ENCODE measurements at regions not wholly inside any gene's neighbourhood (a gene's known extent, or its start where the extent isn't known, plus 50 kb on each side); places are given as distances from the start of the nearest gene placed in this dataset.

DNA sequence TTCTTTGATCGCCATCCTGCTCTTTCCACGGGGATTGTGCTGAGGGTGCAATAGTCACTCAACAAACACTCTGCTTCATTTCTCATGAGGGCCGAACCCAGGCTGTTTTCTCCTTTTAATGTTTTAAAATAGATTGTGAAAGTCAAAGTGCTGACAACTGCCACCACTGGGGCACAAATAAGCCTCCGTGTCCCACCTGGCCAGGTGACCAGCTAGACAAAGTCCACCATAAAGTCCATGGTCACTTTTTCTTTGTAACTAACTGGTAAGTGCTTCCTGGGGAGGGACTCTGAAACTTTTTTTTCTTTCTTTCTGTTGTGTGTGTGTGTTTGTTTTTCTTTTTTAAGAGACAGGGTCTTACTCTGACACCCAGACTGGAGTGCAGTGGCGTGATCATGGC lies 219.8 kb downstream of the LY86 start:
- no peak overlapping the region for H3K27ac ChIP-seq (ENCODE audit: low read depth, low read length, poor library complexity, severe bottlenecking)
- TF ChIP-seq, protein P1, sequence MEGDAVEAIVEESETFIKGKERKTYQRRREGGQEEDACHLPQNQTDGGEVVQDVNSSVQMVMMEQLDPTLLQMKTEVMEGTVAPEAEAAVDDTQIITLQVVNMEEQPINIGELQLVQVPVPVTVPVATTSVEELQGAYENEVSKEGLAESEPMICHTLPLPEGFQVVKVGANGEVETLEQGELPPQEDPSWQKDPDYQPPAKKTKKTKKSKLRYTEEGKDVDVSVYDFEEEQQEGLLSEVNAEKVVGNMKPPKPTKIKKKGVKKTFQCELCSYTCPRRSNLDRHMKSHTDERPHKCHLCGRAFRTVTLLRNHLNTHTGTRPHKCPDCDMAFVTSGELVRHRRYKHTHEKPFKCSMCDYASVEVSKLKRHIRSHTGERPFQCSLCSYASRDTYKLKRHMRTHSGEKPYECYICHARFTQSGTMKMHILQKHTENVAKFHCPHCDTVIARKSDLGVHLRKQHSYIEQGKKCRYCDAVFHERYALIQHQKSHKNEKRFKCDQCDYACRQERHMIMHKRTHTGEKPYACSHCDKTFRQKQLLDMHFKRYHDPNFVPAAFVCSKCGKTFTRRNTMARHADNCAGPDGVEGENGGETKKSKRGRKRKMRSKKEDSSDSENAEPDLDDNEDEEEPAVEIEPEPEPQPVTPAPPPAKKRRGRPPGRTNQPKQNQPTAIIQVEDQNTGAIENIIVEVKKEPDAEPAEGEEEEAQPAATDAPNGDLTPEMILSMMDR (conservative IDR thresholded peaks at IDR 0.05; ENCODE audit: low read depth, low read length): no peak
- no peak overlapping the region for H3K4me3 ChIP-seq (ENCODE audit: low read depth, low read length, poor library complexity, severe bottlenecking)
- H3K36me3 ChIP-seq (ENCODE audit: insufficient read depth, low read length, poor library complexity, severe bottlenecking): no peaks in the 10 kb centered on the region
- no TSS peak for BruUV-seq (replicated peaks)
- H3K9me3 ChIP-seq (ENCODE audit: low read depth, low read length, poor library complexity, severe bottlenecking): no peaks in the 10 kb centered on the region
- no peak for DNase-seq (ENCODE audit: low spot score)
- ChIA-PET CTCF (no interaction called here), POLR2A (ENCODE audit: low non-redundant PET) (no interaction called here)
- H3K4me1 ChIP-seq (ENCODE audit: insufficient read depth, low read length, poor library complexity, severe bottlenecking): peaks cover 15% of the 10 kb centered on the region
- intact Hi-C loops (cut with micrococcal nuclease; ENCODE audit: unreplicated experiment): no loop called here
- H3K27me3 ChIP-seq (replicated peaks; ENCODE audit: insufficient read depth, low read depth, low read length, poor library complexity): no peaks in the 10 kb centered on the region

DNA sequence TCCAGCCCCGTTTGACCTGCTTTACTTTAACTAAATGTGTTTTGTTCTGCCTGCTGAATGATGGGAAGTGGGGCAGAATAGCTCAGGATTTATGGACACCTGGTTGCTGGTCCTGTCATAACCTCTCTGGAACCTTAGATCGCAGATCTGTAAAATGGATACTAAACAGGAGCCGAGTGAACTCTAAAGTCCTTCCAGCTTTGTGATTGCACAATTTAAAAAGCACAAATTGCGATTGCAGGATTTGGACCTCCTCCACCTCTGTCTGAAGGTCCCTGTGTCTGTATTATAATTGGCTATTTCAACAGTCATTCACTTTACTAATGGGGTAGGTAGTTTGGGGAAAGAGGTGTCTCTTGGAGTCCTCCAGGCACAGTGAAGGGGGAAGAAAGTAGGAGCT lies 220.4 kb downstream of the LY86 start:
- no TSS peak for BruUV-seq (replicated peaks)
- no peak overlapping the region for H3K27ac ChIP-seq (ENCODE audit: low read depth, low read length, poor library complexity, severe bottlenecking)
- H3K9me3 ChIP-seq (ENCODE audit: low read depth, low read length, poor library complexity, severe bottlenecking): no peaks in the 10 kb centered on the region
- intact Hi-C loops (cut with micrococcal nuclease; ENCODE audit: unreplicated experiment): no loop called here
- peaks cover 15% of the 10 kb centered on the region for H3K4me1 ChIP-seq (ENCODE audit: insufficient read depth, low read length, poor library complexity, severe bottlenecking)
- no peaks in the 10 kb centered on the region for H3K27me3 ChIP-seq (replicated peaks; ENCODE audit: insufficient read depth, low read depth, low read length, poor library complexity)
- no peak overlapping the region for H3K4me3 ChIP-seq (ENCODE audit: low read depth, low read length, poor library complexity, severe bottlenecking)
- TF ChIP-seq, protein P1 (conservative IDR thresholded peaks at IDR 0.05; ENCODE audit: low read depth, low read length): no peak
- no peak for TF ChIP-seq EZH2 (IDR thresholded peaks at IDR 0.05; ENCODE audit: borderline replicate concordance, low read depth, low read length, poor library complexity, severe bottlenecking)
- ChIA-PET CTCF (no interaction called here), POLR2A (ENCODE audit: low non-redundant PET) (no interaction called here)
- H3K36me3 ChIP-seq (ENCODE audit: insufficient read depth, low read length, poor library complexity, severe bottlenecking): no peaks in the 10 kb centered on the region
- no peak for DNase-seq (ENCODE audit: low spot score)

DNA sequence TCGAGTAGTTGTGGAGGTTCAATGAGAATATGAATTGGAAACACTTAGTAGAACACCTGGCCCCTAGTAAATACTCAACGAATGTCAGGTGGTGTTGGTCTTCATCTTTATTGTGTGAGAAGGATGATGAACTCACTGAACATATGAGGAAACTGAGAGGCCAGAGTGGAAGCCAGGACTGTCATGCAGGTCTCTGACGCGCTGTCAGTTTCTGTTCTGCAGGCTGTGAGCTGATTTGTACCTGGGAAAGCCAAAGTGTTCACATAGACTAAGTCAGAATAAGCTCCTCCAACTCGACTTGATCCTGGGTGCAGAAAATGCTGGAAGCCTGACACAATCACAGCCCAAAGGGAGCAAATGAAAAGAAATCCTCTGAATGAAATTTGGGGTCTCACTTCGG lies 222.2 kb downstream of the LY86 start:
- DNase-seq (ENCODE audit: low spot score): no peak
- H3K27me3 ChIP-seq (replicated peaks; ENCODE audit: insufficient read depth, low read depth, low read length, poor library complexity): no peaks in the 10 kb centered on the region
- H3K4me1 ChIP-seq (ENCODE audit: insufficient read depth, low read length, poor library complexity, severe bottlenecking): peaks cover 15% of the 10 kb centered on the region
- H3K4me3 ChIP-seq (ENCODE audit: low read depth, low read length, poor library complexity, severe bottlenecking): peak overlapping the region; percentile 35
- TSS peak; percentile 66 for BruUV-seq (replicated peaks)
- H3K36me3 ChIP-seq (ENCODE audit: insufficient read depth, low read length, poor library complexity, severe bottlenecking): no peaks in the 10 kb centered on the region
- peak overlapping the region; percentile 56 for H3K27ac ChIP-seq (ENCODE audit: low read depth, low read length, poor library complexity, severe bottlenecking)
- ChIA-PET POLR2A (ENCODE audit: low non-redundant PET) (no interaction called here), CTCF (no interaction called here)
- H3K9me3 ChIP-seq (ENCODE audit: low read depth, low read length, poor library complexity, severe bottlenecking): no peaks in the 10 kb centered on the region
- intact Hi-C loops (cut with micrococcal nuclease; ENCODE audit: unreplicated experiment): no loop called here
- TF ChIP-seq, protein P1 (conservative IDR thresholded peaks at IDR 0.05; ENCODE audit: low read depth, low read length): no peak
- TF ChIP-seq EZH2 (IDR thresholded peaks at IDR 0.05; ENCODE audit: borderline replicate concordance, low read depth, low read length, poor library complexity, severe bottlenecking): no peak
